GM12891 (cell line): ENCODE measurements at regions not wholly inside any gene's neighbourhood (a gene's known extent, or its start where the extent isn't known, plus 50 kb on each side); places are given as distances from the start of the nearest gene placed in this dataset.

ENCODE experiments used
- DNase-seq: peaks from one replicate; pipeline ENCODE4 v3.0.0; 2011; ENCODE audit warnings: low spot score; ENCODE audit not compliant: insufficient read length
- FAIRE-seq: peaks from 2 replicates; lab custom pipeline; 2011; peaks lifted over from hg19 to GRCh38; lab: Jason Lieb, UNC
- PAX5 ChIP-seq: IDR thresholded peaks from 2 replicates; pipeline ENCODE4 v1.6.1; 2011; ENCODE audit warnings: low read length, moderate library complexity, mild to moderate bottlenecking; ENCODE audit not compliant: insufficient read depth, severe bottlenecking
- POLR2A ChIP-seq: IDR thresholded peaks from 2 replicates; pipeline ENCODE4 v1.6.1; 2011; ENCODE audit warnings: low read depth, low read length, control low read depth
- POLR2AphosphoS5 ChIP-seq: IDR thresholded peaks from 2 replicates; pipeline ENCODE4 v1.6.1; 2011; ENCODE audit warnings: low read depth, low read length, control low read depth
- POU2F2 ChIP-seq: IDR thresholded peaks from 2 replicates; pipeline ENCODE4 v1.6.1; 2011; ENCODE audit warnings: low read depth, mild to moderate bottlenecking, control low read depth, low read length, moderate library complexity
- SPI1 ChIP-seq: IDR thresholded peaks from 2 replicates; pipeline ENCODE4 v1.6.1; 2011; ENCODE audit warnings: low read depth, low read length, control low read depth
- TAF1 ChIP-seq: IDR thresholded peaks from 2 replicates; pipeline ENCODE4 v1.6.1; 2011; ENCODE audit warnings: low read depth, low read length, control low read depth

- FAIRE-seq: no peak
- TF ChIP-seq TAF1: no peak
- no peak for TF ChIP-seq SPI1
- TF ChIP-seq POLR2A: no peak
- TF ChIP-seq POLR2AphosphoS5: no peak
- no peak for TF ChIP-seq POU2F2
- TF ChIP-seq PAX5: no peak
Observed at GRCh38 chr4:24249972-24250371, 334.4 kb downstream of the DHX15 start.

GRCh38 chr4:24248674-24249630 is 335.4 kb downstream of the DHX15 start:
- no peak for TF ChIP-seq PAX5
- FAIRE-seq (no peak), DNase-seq (no peak)

More at GRCh38 chr4:24249972-24250371, 334.4 kb downstream of the DHX15 start:
- no peak for DNase-seq

- DNase-seq: no peak
- no peak for FAIRE-seq
- TF ChIP-seq SPI1: no peak
Observed at GRCh38 chr4:24245491-24245820, 338.9 kb downstream of the DHX15 start.

- DNase-seq: no peak
- no peak for FAIRE-seq
- TF ChIP-seq PAX5 (no peak), POLR2AphosphoS5 (no peak)
Observed at GRCh38 chr4:24244663-24245490, 339.5 kb downstream of the DHX15 start.

GRCh38 chr4:24243641-24244040 is 340.7 kb downstream of the DHX15 start:
- FAIRE-seq (no peak), DNase-seq (no peak)

GRCh38 chr4:24241511-24241910 is 342.8 kb downstream of the DHX15 start:
- DNase-seq (no peak), FAIRE-seq (no peak)
- TF ChIP-seq PAX5 (no peak), SPI1 (no peak), POU2F2 (no peak), TAF1 (no peak), POLR2AphosphoS5 (no peak), POLR2A (no peak)

More at GRCh38 chr4:24243641-24244040, 340.7 kb downstream of the DHX15 start:
- TF ChIP-seq PAX5 (no peak), POU2F2 (no peak), POLR2AphosphoS5 (no peak), TAF1 (no peak), SPI1 (no peak), POLR2A (no peak)

- FAIRE-seq (no peak), DNase-seq (no peak)
- TF ChIP-seq PAX5 (no peak), POLR2AphosphoS5 (no peak), POLR2A (no peak), SPI1 (no peak), TAF1 (no peak), POU2F2 (no peak)
Observed at GRCh38 chr4:24240655-24241054, 343.7 kb downstream of the DHX15 start.

- no peak for FAIRE-seq
- no peak for TF ChIP-seq PAX5
- TF ChIP-seq POLR2A: no peak
- no peak for TF ChIP-seq TAF1
- TF ChIP-seq SPI1: no peak
- no peak for TF ChIP-seq POU2F2
- no peak for TF ChIP-seq POLR2AphosphoS5
- DNase-seq: no peak
Observed at GRCh38 chr4:24237709-24238108, 346.6 kb downstream of the DHX15 start.

GRCh38 chr4:24236532-24236931 is 346.7 kb upstream of the PPARGC1A start:
- no peak for FAIRE-seq
- TF ChIP-seq TAF1 (no peak), POLR2A (no peak), SPI1 (no peak), POLR2AphosphoS5 (no peak), POU2F2 (no peak), PAX5 (no peak)

GRCh38 chr4:24236120-24236519 is 346.3 kb upstream of the PPARGC1A start:
- DNase-seq (no peak), FAIRE-seq (no peak)
- TF ChIP-seq SPI1 (no peak), POU2F2 (no peak), POLR2A (no peak), POLR2AphosphoS5 (no peak), TAF1 (no peak), PAX5 (no peak)

More at GRCh38 chr4:24236532-24236931, 346.7 kb upstream of the PPARGC1A start:
- no peak for DNase-seq
